H4 (cell line): ENCODE measurements at regions not wholly inside any gene's neighbourhood (a gene's known extent, or its start where the extent isn't known, plus 50 kb on each side); places are given as distances from the start of the nearest gene placed in this dataset.
"Not testable (repeated sequence)": the region's sequence is repeated elsewhere in the genome, so short reads cannot be mapped to it uniquely, and the experiment has no call there.

Source experiments
- DNase-seq: peaks from one replicate; pipeline ENCODE4 v3.0.0-alpha.2; 2015; ENCODE audit warnings: low spot score

- no peak for DNase-seq
Measured at GRCh38 chr7:96561892-96562291, 147.8 kb downstream of the SEM1 start.

GRCh38 chr7:96558530-96558929, 151.1 kb downstream of the SEM1 start:
- DNase-seq = no peak

DNA sequence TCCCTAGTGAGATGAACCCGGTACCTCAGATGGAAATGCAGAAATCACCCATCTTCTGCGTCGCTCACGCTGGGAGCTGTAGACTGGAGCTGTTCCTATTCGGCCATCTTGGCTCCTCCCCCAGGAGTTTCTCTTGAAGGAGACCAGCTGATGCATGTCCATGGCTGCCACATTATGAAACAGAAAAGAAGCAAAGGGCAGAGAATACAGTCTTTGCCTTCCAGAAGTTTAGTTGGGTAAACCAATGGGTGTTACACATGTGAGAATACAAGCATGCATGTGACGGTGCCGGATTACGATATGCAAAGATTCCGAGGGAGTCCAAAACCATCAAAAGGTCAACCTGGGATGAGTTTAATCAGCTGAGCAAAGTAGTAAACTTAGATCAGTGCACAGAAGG, 151.6 kb downstream of the SEM1 start:
- no peak for DNase-seq

DNA sequence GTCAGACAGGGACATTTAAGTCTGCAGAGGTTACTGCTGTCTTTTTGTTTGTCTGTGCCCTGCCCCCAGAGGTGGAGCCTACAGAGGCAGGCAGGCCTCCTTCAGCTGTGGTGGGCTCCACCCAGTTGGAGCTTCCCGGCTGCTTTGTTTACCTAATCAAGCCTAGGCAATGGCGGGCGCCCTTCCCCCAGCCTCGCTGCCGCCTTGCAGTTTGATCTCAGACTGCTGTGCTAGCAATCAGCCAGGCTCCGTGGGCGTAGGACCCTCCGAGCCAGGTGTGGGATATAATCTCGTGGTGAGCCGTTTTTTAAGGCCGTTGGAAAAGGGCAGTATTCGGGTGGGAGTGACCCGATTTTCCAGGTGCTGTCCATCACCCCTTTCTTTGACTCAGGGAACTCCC, 152.0 kb downstream of the SEM1 start:
- DNase-seq = not testable (repeated sequence)

DNA sequence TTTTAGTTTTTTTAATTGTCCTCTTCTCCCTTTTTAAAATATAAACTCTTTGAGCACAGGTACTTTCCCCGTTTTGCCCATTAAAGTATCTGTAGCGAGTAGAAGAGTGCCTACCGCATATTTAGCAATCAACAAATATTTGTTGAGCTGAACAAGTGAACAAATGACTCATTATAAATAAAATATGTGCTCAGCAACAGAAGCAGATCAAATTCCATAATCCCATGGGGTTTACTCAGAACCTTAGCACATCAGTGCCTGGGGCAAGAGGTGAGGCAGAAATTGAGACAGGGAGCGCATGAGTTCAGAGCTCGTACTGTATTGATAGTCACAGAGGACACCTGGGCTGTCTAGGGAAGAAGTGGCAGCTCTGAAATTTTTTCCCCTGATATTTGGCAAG, 161.0 kb downstream of the SEM1 start:
- peak; percentile 14 for DNase-seq

- peak; percentile 74 for DNase-seq
Measured at GRCh38 chr7:96547371-96547811, 162.3 kb downstream of the SEM1 start.

DNA sequence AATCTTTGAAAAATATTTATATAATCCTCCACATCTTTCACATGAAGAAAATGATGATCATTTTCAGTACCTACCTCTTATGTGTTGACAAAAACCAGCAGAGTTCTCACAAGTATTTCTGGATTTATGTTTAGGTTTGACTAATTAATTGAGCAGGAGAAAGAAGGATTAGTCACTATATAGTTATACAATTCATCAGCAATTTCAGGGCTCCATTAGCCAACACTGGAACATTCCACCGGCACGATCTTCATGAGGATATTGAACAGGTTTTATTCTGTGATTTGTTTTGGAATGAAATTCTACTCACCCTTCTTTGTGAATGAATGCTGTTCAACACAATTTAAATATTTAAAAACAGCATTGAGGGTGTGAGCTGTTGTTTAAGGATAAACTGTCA, 163.2 kb downstream of the SEM1 start:
- no peak for DNase-seq

DNA sequence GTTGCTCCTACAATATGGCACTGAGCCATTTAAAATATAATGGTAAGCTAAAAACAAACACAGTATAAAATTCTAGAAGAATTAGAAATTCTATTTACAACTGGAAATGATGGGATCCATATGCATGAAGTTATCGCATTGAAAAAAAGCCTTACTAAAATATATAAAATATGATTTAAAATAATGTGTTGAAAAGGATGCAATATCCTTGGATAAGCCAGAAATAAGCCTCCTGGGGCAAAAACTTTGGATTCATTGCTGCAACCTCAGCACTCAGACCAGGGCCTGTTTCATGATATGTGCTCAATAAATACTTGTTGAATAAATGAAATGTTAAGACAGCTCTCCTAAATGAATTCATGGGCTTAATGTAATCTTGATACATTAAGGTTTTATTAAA, 170.2 kb downstream of the SEM1 start:
- no peak for DNase-seq

DNA sequence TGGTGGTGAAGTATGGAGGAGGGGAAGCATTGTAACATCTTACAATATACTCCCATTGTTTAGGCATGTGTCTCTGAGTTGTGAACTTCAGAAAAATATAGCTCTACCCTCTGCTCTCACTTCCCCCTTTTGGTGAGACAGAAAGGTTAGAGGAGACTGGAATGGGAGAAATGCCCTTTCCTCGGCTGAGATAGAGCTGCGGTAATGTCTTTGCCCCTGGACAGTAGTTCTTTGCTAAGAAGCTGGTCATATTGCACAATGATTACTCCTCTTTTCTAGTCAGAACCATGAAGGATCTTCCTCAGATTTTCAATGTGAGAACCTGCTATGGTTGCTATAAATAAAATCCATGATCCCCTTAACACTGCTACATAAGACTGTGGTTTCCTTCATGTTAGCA, 171.0 kb downstream of the SEM1 start:
- no peak for DNase-seq

GRCh38 chr7:96534221-96534620, 175.4 kb downstream of the SEM1 start:
- no peak for DNase-seq

GRCh38 chr7:96532428-96532935, 177.2 kb downstream of the SEM1 start:
- DNase-seq = no peak

DNA sequence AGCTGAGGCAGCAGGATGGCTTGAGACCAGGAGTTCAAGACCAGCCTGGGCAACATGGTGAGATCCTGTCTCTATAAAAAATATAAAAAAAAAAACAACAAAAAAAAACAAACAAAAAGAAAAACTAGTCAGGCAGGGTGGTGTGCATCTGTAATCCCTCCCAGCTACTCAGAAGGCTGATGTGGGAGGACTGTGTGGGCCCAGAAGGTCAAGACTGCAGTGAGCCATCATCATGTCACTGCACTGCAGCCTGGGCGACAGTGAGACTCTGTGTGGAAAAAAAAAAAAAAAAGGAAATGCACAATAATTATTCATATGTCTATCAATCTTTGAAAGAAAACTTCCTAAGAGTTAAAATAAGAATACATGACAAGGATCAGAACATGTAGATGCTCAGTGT, 178.3 kb downstream of the SEM1 start:
- DNase-seq = no peak

DNA sequence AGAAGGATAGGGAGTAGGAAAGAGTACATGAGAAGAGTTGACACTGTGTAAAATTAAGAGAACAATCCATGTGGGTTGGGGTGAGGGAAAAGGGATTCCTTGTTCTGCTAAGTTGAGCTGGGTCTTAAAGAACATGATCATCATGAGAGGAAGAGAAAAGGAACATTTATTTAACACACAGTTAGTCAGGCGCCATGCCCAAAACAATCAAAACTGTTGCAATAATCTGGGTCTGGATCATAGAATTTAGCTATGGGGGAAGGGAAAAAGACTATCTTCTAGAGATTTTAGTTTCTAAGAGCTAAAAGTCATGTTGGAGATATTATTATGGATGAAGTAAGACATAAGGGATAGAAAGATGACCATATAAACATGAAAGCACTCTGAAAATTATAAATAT, 178.9 kb downstream of the SEM1 start:
- no peak for DNase-seq

DNA sequence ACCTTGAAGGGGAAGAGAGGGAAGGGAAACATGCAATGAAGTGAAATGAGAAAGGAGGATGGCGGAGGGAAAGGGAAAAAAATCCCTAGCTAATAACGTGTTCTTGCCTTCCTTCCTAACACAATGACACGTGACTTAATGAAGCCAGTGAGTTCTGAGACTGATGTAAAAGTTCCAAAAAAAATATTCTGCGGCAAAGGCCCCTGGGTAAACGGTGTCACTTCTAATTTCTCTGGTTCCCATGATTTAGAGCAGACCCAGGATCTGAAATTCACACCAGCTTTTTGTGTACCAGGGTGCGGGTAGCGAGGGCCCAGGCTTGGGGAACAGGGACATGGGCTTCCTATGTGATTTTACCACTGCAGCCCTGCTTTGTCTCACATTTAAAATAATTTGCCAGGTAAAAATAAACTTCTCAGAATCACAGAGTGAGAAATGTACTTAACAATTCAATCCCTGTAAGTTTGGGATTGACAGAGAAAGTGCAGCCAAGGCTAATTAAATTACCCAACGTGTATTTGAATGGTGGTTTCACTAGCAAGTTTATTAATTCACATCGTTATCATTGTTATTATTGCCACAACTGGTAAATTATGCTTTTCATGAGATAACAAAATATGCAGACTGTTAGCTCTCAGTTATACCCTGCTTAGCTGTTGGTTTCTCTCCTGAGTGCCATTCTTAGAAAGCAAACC, 182.4 kb downstream of the SEM1 start:
- no peak for DNase-seq

- no peak for DNase-seq
Measured at GRCh38 chr7:96526496-96526895, 183.2 kb downstream of the SEM1 start.

- no peak for DNase-seq
Measured at GRCh38 chr7:96521068-96521894, 188.4 kb downstream of the SEM1 start.

DNA sequence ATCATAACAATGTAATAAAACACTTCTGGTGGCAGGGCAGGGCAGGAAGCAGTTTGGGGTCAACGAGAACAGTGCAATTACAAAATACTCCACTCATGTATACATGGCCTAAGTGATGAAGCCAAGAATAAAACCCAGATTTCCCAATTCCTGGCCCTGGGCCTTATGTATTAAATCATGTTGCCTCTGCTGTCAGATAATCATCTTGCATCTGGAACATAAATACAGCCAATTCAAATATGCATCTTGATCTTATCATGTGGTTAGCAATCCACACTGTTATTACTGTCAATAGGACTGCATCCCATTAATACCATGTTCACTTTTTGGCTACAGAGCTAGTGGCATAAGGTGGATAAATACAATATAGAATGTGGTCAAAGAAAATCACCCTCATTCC, 186.5 kb upstream of the SLC25A13 start:
- no peak for DNase-seq

GRCh38 chr7:96503597-96503996, 181.7 kb upstream of the SLC25A13 start:
- DNase-seq = no peak

GRCh38 chr7:96501318-96501717, 179.4 kb upstream of the SLC25A13 start:
- no peak for DNase-seq

DNA sequence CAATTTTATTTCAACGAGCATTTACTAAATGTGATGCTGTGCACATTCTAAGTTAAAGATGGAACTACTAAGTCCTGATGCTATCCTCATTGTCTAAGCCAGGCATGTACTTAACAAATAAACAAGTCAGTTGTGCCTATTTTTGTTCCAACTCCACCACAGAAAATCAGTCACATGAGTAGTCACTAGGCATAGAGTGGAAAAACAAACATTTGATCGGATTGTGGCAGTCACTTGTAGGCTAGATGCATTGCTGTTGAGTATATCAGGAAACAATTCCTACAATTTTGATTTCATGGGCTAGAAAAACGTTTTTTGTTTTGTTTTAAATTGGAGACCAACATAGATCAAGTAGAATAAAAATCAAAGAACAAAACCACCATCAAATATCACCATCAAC, 177.6 kb upstream of the SLC25A13 start:
- peak; percentile 18 for DNase-seq

GRCh38 chr7:96497567-96497966, 175.7 kb upstream of the SLC25A13 start:
- no peak for DNase-seq

DNA sequence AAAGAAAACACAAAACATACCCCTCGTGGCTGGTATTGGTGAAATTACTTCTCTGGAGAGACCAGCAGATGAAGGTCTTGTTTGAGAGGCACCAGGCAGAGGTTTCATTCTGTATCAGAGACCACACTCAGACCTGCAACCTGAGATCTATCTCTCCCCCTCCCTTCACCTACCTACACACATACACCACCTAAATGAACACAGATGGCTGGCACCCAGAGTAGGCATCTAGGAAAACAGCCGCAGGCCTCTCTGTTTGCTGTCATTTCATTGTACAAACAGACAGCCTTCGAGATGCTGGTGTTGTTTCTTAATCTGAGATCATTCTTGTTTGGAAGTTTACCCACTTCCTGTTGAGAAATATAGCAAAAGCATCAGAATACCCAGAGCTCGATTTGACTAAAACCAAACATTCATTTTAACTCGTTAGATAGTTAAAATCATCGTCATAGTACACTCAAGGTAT, 173.9 kb upstream of the SLC25A13 start:
- peak; percentile 56 for DNase-seq

DNA sequence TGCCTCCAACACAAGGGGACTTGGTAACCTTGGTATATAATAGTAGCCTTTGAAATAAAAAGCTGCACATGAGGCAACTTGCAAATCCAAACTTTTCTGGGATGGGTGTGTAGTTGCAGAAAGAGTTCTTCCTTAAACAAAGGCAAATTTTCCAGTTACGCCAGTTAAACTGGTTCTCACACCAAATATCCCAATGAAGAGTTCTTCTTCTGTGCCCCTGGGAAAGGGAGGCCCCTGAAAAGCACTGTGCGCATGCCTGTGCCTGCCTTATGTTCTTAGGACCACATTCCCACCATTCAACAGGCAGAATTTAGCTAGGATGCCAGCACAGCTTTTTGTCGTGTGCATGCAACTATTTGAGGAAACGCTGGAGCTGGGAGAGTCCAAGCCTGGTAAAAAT, 164.8 kb upstream of the SLC25A13 start:
- DNase-seq = no peak
